ENCODE measurements at regions not wholly inside any gene's neighbourhood (a gene's known extent, or its start where the extent isn't known, plus 50 kb on each side); places are given as distances from the start of the nearest gene placed in this dataset.

DNA sequence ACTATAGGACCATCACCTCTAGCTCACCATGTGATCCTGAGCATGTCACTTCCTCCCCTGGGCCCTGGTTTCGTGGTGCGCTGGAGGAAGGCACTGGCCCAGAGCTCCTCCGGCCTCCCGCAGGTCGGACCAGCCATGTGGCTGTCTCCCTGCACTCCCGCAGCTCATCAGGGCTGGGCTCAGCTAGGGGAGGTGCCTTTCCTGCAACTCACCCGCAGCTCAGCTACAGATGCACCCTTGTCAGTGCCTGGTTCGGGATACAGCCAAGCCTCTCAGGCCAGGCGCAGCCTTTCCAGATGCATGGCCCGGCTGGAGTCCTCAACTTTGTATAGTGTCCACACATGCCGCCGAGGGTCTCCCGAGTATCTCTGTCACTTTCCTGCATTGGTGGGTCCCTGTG, 138.2 kb upstream of the VSTM2B start:
- DNase-seq (ENCODE audit: extremely low spot score in 2 of 2) = no peak
- intact Hi-C loops (cut with DNase I) = no loop called here
- H3K27me3 ChIP-seq = no peaks in the 10 kb centered on the region
- no peak for TF ChIP-seq POLR2AphosphoS5 (IDR thresholded peaks at IDR 0.05; ENCODE audit: insufficient read depth in 1 of 2, low read depth in 1 of 2)
- no peaks in the 10 kb centered on the region for H3K4me1 ChIP-seq
- peaks cover 5% of the 10 kb centered on the region for H3K9me3 ChIP-seq
- H3K36me3 ChIP-seq = no peaks in the 10 kb centered on the region
- H3K4me3 ChIP-seq = no peak overlapping the region
- H3K27ac ChIP-seq = no peak overlapping the region

DNA sequence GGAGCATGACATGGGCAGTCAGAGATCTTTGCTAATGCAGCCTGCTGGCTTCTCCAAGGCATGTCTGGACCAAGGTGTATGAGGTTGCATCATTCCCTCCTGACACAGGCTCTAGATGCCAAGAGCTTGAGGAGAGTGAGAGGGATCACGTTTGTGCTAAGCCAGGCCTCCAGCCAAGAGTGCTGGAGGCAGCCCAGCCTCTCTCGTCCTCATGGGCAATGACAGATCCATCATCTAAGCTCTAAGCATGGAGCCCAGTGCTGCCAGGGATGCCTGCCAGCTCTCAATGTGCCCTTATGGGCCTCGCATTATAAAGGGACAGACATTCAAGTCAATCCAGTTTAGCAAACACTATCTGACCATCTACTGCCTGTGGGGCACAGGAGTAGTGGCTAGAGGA, 136.3 kb upstream of the VSTM2B start:
- no peaks in the 10 kb centered on the region for H3K27me3 ChIP-seq
- intact Hi-C loops (cut with DNase I) = no loop called here
- no peak overlapping the region for H3K27ac ChIP-seq
- TF ChIP-seq, protein P1, sequence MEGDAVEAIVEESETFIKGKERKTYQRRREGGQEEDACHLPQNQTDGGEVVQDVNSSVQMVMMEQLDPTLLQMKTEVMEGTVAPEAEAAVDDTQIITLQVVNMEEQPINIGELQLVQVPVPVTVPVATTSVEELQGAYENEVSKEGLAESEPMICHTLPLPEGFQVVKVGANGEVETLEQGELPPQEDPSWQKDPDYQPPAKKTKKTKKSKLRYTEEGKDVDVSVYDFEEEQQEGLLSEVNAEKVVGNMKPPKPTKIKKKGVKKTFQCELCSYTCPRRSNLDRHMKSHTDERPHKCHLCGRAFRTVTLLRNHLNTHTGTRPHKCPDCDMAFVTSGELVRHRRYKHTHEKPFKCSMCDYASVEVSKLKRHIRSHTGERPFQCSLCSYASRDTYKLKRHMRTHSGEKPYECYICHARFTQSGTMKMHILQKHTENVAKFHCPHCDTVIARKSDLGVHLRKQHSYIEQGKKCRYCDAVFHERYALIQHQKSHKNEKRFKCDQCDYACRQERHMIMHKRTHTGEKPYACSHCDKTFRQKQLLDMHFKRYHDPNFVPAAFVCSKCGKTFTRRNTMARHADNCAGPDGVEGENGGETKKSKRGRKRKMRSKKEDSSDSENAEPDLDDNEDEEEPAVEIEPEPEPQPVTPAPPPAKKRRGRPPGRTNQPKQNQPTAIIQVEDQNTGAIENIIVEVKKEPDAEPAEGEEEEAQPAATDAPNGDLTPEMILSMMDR (IDR thresholded peaks at IDR 0.05) = no peak
- TF ChIP-seq POLR2AphosphoS5 (IDR thresholded peaks at IDR 0.05; ENCODE audit: insufficient read depth in 1 of 2, low read depth in 1 of 2) = no peak
- TF ChIP-seq POLR2A (IDR thresholded peaks at IDR 0.05) = no peak
- peaks cover 5% of the 10 kb centered on the region for H3K9me3 ChIP-seq
- no peaks in the 10 kb centered on the region for H3K4me1 ChIP-seq
- DNase-seq (ENCODE audit: extremely low spot score in 2 of 2) = no peak
- no peak overlapping the region for H3K4me3 ChIP-seq
- no peaks in the 10 kb centered on the region for H3K36me3 ChIP-seq

DNA sequence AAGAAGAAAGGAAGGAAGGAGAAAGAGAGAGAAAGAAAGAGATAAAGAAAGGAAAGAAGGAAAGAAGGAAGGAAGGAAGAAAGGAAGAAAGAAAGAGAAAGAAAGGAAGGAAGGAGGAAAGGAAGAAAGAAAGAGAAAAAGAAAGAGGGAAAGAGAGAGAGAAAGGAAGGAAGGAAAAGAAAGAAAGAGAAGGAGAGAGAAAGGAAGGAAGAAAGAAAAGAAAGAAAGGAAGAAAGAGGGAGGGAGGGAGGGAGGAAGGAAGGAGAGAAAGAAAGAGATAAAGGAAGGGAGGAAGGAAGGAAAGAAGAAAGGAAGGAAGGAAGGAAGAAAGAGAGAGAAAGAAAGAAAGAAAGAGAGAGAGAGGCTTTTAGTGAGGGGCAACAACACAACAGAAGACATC, 135.1 kb upstream of the VSTM2B start:
- TF ChIP-seq, protein P1 (IDR thresholded peaks at IDR 0.05) = no peak
- TF ChIP-seq POLR2AphosphoS5 (IDR thresholded peaks at IDR 0.05; ENCODE audit: insufficient read depth in 1 of 2, low read depth in 1 of 2) (no peak), POLR2A (IDR thresholded peaks at IDR 0.05) (no peak)
- intact Hi-C loops (cut with DNase I) = no loop called here
- no peaks in the 10 kb centered on the region for H3K4me1 ChIP-seq

DNA sequence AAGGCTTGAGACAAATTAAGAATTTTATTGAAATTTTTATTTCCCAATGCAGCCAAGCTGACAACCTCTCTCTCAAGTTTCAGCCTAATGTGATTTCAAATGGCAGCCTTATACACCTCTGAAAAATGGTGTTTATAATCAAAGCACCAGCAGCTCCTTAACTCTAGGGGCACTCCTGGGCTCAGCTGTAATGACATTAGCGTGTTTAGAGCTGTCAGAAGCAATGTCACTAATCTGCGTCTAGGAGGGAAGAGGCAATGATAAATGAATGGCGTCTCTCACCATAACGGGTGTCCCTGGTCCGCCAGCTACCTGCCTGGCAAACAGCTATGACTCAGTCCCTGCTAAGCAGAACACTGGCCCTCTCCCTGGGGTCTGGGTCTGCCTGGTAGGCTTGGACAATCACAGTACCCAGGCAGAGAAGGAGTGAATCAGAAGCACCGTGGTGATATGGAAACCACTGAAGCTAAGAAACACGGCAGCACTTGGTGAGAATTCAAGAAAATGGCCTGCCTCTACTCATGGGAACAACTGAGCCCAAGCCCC, 131.8 kb upstream of the VSTM2B start:
- Histone ChIP-seq H3K27ac (no peak overlapping the region), H3K4me1 (no peaks in the 10 kb centered on the region), H3K36me3 (no peaks in the 10 kb centered on the region), H3K9me3 (peaks cover 5% of the 10 kb centered on the region), H3K4me3 (no peak overlapping the region), H3K27me3 (no peaks in the 10 kb centered on the region)
- no peak for DNase-seq (ENCODE audit: extremely low spot score in 2 of 2)
- intact Hi-C loops (cut with DNase I) = no loop called here
- TF ChIP-seq POLR2AphosphoS5 (IDR thresholded peaks at IDR 0.05; ENCODE audit: insufficient read depth in 1 of 2, low read depth in 1 of 2) (no peak), POLR2A (IDR thresholded peaks at IDR 0.05) (no peak)
- TF ChIP-seq, protein P1 (IDR thresholded peaks at IDR 0.05) = no peak

More for the DNA sequence above, 135.1 kb upstream of the VSTM2B start:
- no peaks in the 10 kb centered on the region for H3K36me3 ChIP-seq
- H3K27ac ChIP-seq = no peak overlapping the region
- H3K27me3 ChIP-seq = no peaks in the 10 kb centered on the region
- H3K4me3 ChIP-seq = no peak overlapping the region
- H3K9me3 ChIP-seq = peaks cover 5% of the 10 kb centered on the region
- no peak for DNase-seq (ENCODE audit: extremely low spot score in 2 of 2)

DNA sequence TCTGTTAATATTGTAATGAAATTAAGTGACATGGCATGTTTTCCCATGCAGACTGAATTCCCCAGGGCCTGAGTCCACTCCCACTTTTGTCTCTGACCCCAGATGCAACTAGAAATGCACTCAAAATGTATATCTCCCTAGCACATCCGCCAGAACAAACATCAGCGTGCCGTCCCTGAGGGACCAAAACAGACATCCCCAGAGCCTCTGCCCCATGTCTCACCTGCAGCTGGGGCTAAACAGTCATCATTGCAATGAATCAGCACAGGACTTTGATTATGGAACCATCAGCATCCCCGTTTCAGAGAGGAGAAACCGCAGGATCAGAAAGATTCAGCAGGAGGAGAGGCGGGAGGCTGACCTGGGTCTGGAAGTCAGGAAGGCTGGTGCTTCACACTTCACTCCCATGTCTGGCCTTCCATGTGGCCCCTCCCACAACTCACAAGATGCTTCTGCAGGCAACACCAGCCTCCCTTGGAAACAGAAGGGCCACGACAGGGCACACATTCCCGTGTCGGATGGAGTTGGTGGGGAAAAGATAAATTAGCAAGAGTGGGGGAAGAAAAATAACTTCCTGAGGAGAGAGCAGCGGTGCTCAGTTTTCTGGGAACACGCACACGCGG, 130.6 kb upstream of the VSTM2B start:
- DNase-seq (ENCODE audit: extremely low spot score in 2 of 2) = no peak
- TF ChIP-seq POLR2AphosphoS5 (IDR thresholded peaks at IDR 0.05; ENCODE audit: insufficient read depth in 1 of 2, low read depth in 1 of 2) (no peak), POLR2A (IDR thresholded peaks at IDR 0.05) (no peak)
- TF ChIP-seq, protein P1 (IDR thresholded peaks at IDR 0.05) = no peak
- Histone ChIP-seq H3K9me3 (peaks cover 5% of the 10 kb centered on the region), H3K4me3 (no peak overlapping the region), H3K36me3 (no peaks in the 10 kb centered on the region), H3K27me3 (no peaks in the 10 kb centered on the region), H3K4me1 (no peaks in the 10 kb centered on the region), H3K27ac (no peak overlapping the region)
- intact Hi-C loops (cut with DNase I) = no loop called here
